Mesenchymal stem cell (in vitro differentiated cells and primary cell): ENCODE measurements at regions not wholly inside any gene's neighbourhood (a gene's known extent, or its start where the extent isn't known, plus 50 kb on each side); places are given as distances from the start of the nearest gene placed in this dataset.

Source experiments
- DNase-seq: peaks from one replicate; pipeline ENCODE4 v3.0.0-alpha.2; 2013
- H2AFZ ChIP-seq: one replicate; pipeline ENCODE4 v1.6.1; 2013; ENCODE audit warnings: low read depth, mild to moderate bottlenecking, control low read depth, inconsistent platforms, low read length, moderate library complexity
- H2AK5ac ChIP-seq: 2 replicates; pipeline ENCODE4 v1.6.1; 2013; ENCODE audit warnings: low read length, moderate library complexity, mild to moderate bottlenecking, inconsistent platforms; ENCODE audit not compliant: severe bottlenecking
- H2BK120ac ChIP-seq: one replicate; pipeline ENCODE4 v1.6.1; 2013; ENCODE audit warnings: low read depth, mild to moderate bottlenecking, inconsistent platforms, low read length, moderate library complexity
- H2BK12ac ChIP-seq, 2 experiments: one replicate each; pipeline ENCODE4 v1.6.1; 2013; ENCODE audit warnings: inconsistent platforms in 2 of 2, low read length in 2 of 2, mild to moderate bottlenecking in 2 of 2, moderate library complexity in 2 of 2, control low read depth in 1 of 2
- H2BK15ac ChIP-seq: one replicate; pipeline ENCODE4 v1.6.1; 2013; ENCODE audit warnings: mild to moderate bottlenecking, low read depth, inconsistent platforms; ENCODE audit not compliant: poor library complexity, severe bottlenecking
- H2BK5ac ChIP-seq: 2 replicates; pipeline ENCODE4 v1.6.1; 2013; ENCODE audit warnings: low read depth, mild to moderate bottlenecking, low read length, control low read depth, inconsistent platforms; ENCODE audit not compliant: poor library complexity, severe bottlenecking
- H3K14ac ChIP-seq, 2 experiments: one replicate each; pipeline ENCODE4 v1.6.1; 2013; ENCODE audit warnings: inconsistent platforms in 2 of 2, low read length in 2 of 2, control low read depth in 1 of 2, mild to moderate bottlenecking in 1 of 2, moderate library complexity in 1 of 2
- H3K18ac ChIP-seq, 2 experiments: one replicate each; pipeline ENCODE4 v1.6.1; 2013; ENCODE audit warnings: inconsistent platforms in 2 of 2, low read length in 2 of 2, control low read depth in 1 of 2, low read depth in 1 of 2, mild to moderate bottlenecking in 1 of 2
- H3K23ac ChIP-seq, 2 experiments: one replicate each; pipeline ENCODE4 v1.6.1; 2013; ENCODE audit warnings: inconsistent platforms in 2 of 2, low read length in 2 of 2, mild to moderate bottlenecking in 2 of 2, moderate library complexity in 2 of 2, control low read depth in 1 of 2
- H3K27ac ChIP-seq: 2 replicates; pipeline ENCODE4 v1.5.1; 2013; ENCODE audit warnings: mild to moderate bottlenecking, moderate library complexity, low read length, control low read depth, inconsistent platforms; ENCODE audit not compliant: poor library complexity, severe bottlenecking
- H3K27me3 ChIP-seq, 2 experiments: 2 replicates each; pipeline versions ENCODE4 v1.6.1 to v1.7.0; 2013; ENCODE audit warnings: low read length in 2 of 2, mild to moderate bottlenecking in 2 of 2, moderate library complexity in 2 of 2, control low read depth in 1 of 2, inconsistent platforms in 1 of 2; ENCODE audit not compliant: control insufficient read depth in 1 of 2, insufficient read depth in 1 of 2
- H3K36me3 ChIP-seq, 2 experiments: 2 replicates each; pipeline versions ENCODE4 v1.6.1 to v1.7.0; 2013; ENCODE audit warnings: low read length in 2 of 2, control low read depth in 1 of 2, inconsistent platforms in 1 of 2, low read depth in 1 of 2, mild to moderate bottlenecking in 1 of 2; ENCODE audit not compliant: insufficient read depth in 2 of 2, control insufficient read depth in 1 of 2
- H3K4ac ChIP-seq, 2 experiments: one replicate each; pipeline ENCODE4 v1.6.1; 2013; ENCODE audit warnings: inconsistent platforms in 2 of 2, low read length in 2 of 2, mild to moderate bottlenecking in 2 of 2, moderate library complexity in 2 of 2, control low read depth in 1 of 2, low read depth in 1 of 2
- H3K4me1 ChIP-seq: 2 replicates; pipeline ENCODE4 v1.6.1; 2013; ENCODE audit warnings: low read depth, low read length, control low read depth; ENCODE audit not compliant: control insufficient read depth, insufficient read depth
- H3K4me2 ChIP-seq: 2 replicates; pipeline ENCODE4 v1.6.1; 2013; ENCODE audit warnings: low read length, mild to moderate bottlenecking, inconsistent platforms; ENCODE audit not compliant: poor library complexity, severe bottlenecking
- H3K4me3 ChIP-seq, 2 experiments: 2 replicates each; pipeline versions ENCODE4 v1.5.1 to v1.7.0; 2013; ENCODE audit warnings: low read length in 2 of 2, mild to moderate bottlenecking in 2 of 2, control low read depth in 1 of 2, low read depth in 1 of 2; ENCODE audit not compliant: insufficient read depth in 1 of 2
- H3K79me1 ChIP-seq: replicated peaks from 2 replicates; pipeline ENCODE4 v1.6.1; 2013; ENCODE audit warnings: mild to moderate bottlenecking, control low read depth, low read length, inconsistent platforms; ENCODE audit not compliant: poor library complexity, severe bottlenecking
- H3K9ac ChIP-seq: 2 replicates; pipeline ENCODE4 v1.7.0; 2013; ENCODE audit warnings: mild to moderate bottlenecking, low read length, moderate library complexity
- H3K9me3 ChIP-seq: 2 replicates; pipeline ENCODE4 v1.7.0; 2013; ENCODE audit warnings: mild to moderate bottlenecking, low read length; ENCODE audit not compliant: control insufficient read depth
- H4K8ac ChIP-seq: one replicate; pipeline ENCODE4 v1.6.1; 2013; ENCODE audit warnings: inconsistent platforms, mild to moderate bottlenecking, low read length, moderate library complexity
- H4K91ac ChIP-seq: one replicate; pipeline ENCODE4 v1.6.1; 2013; ENCODE audit warnings: mild to moderate bottlenecking, low read length, inconsistent platforms
- WGBS: methylation state at CpG from one replicate; pipeline ENCODE4 v1.1.7; 2013; ENCODE audit warnings: mixed read lengths; 5-methylcytosine and 5-hydroxymethylcytosine counted together

GRCh38 chr2:163045830-163046229 is 207.3 kb upstream of the KCNH7 start:
- H3K27ac ChIP-seq = no peak overlapping the region
- H4K91ac ChIP-seq = no peak overlapping the region
- DNase-seq = no peak
- WGBS = 85% methylated on average over 1 of the region's 2 CpGs
- no peak overlapping the region for H2AFZ ChIP-seq
- no peak overlapping the region for H3K4me2 ChIP-seq
- H3K27me3 ChIP-seq = no peaks in the 10 kb centered on the region
- H3K4ac ChIP-seq = no peak overlapping the region
- no peaks in the 10 kb centered on the region for H3K79me1 ChIP-seq
- H3K36me3 ChIP-seq = no peaks in the 10 kb centered on the region
- no peak overlapping the region for H3K23ac ChIP-seq
- no peak overlapping the region for H4K8ac ChIP-seq
- H3K4me3 ChIP-seq = no peak overlapping the region
- H2BK120ac ChIP-seq = no peak overlapping the region
- no peak overlapping the region for H3K9ac ChIP-seq
- H3K9me3 ChIP-seq = no peaks in the 10 kb centered on the region
- H2BK15ac ChIP-seq = no peak overlapping the region
- H3K14ac ChIP-seq = no peak overlapping the region
- no peaks in the 10 kb centered on the region for H3K4me1 ChIP-seq
- H2BK5ac ChIP-seq = no peak overlapping the region
- no peak overlapping the region for H2BK12ac ChIP-seq
- no peak overlapping the region for H3K18ac ChIP-seq
- no peak overlapping the region for H2AK5ac ChIP-seq

GRCh38 chr2:163044114-163044513 is 205.5 kb upstream of the KCNH7 start:
- Histone ChIP-seq H3K79me1 (no peaks in the 10 kb centered on the region), H2BK12ac (no peak overlapping the region), H3K4me1 (no peaks in the 10 kb centered on the region), H3K4me2 (peak overlapping the region; percentile 69), H2BK5ac (no peak overlapping the region), H3K9me3 (no peaks in the 10 kb centered on the region), H3K18ac (no peak overlapping the region), H2BK15ac (no peak overlapping the region), H4K8ac (no peak overlapping the region), H2AK5ac (no peak overlapping the region), H3K4ac (no peak overlapping the region), H3K4me3 (no peak overlapping the region), H3K27ac (no peak overlapping the region), H4K91ac (no peak overlapping the region), H3K36me3 (no peaks in the 10 kb centered on the region), H2BK120ac (no peak overlapping the region), H3K9ac (no peak overlapping the region), H3K23ac (no peak overlapping the region), H2AFZ (no peak overlapping the region), H3K27me3 (no peaks in the 10 kb centered on the region), H3K14ac (no peak overlapping the region)
- 83% methylated on average over 2 of the region's 3 CpGs for WGBS
- no peak for DNase-seq

GRCh38 chr2:163043201-163043600 is 204.6 kb upstream of the KCNH7 start:
- no peak overlapping the region for H3K27ac ChIP-seq
- no peak overlapping the region for H3K18ac ChIP-seq
- no peaks in the 10 kb centered on the region for H3K4me1 ChIP-seq
- H2AFZ ChIP-seq = no peak overlapping the region
- H2BK120ac ChIP-seq = no peak overlapping the region
- no peaks in the 10 kb centered on the region for H3K79me1 ChIP-seq
- H2BK12ac ChIP-seq = no peak overlapping the region
- no peak overlapping the region for H4K91ac ChIP-seq
- no peak overlapping the region for H2BK15ac ChIP-seq
- H3K14ac ChIP-seq = no peak overlapping the region
- H3K36me3 ChIP-seq = no peaks in the 10 kb centered on the region
- H4K8ac ChIP-seq = no peak overlapping the region
- no peaks in the 10 kb centered on the region for H3K27me3 ChIP-seq
- no peak overlapping the region for H3K4ac ChIP-seq
- no peak overlapping the region for H2BK5ac ChIP-seq
- H3K4me2 ChIP-seq = no peak overlapping the region
- no peak overlapping the region for H2AK5ac ChIP-seq
- no peaks in the 10 kb centered on the region for H3K9me3 ChIP-seq
- no peak overlapping the region for H3K23ac ChIP-seq
- no peak for DNase-seq
- no peak overlapping the region for H3K4me3 ChIP-seq
- no CpG with 5 or more reads among the region's 1 CpG for WGBS
- H3K9ac ChIP-seq = no peak overlapping the region

GRCh38 chr2:163039266-163039665 is 200.7 kb upstream of the KCNH7 start:
- Histone ChIP-seq H2BK15ac (no peak overlapping the region), H2BK5ac (no peak overlapping the region), H2BK12ac (no peak overlapping the region), H3K4me1 (no peaks in the 10 kb centered on the region), H3K4ac (no peak overlapping the region), H2AK5ac (no peak overlapping the region), H4K8ac (no peak overlapping the region), H4K91ac (no peak overlapping the region), H2BK120ac (no peak overlapping the region), H3K4me3 (no peak overlapping the region), H3K18ac (no peak overlapping the region), H3K36me3 (no peaks in the 10 kb centered on the region), H3K14ac (no peak overlapping the region), H2AFZ (no peak overlapping the region), H3K27ac (no peak overlapping the region), H3K4me2 (no peak overlapping the region), H3K27me3 (no peaks in the 10 kb centered on the region), H3K9ac (no peak overlapping the region), H3K79me1 (no peaks in the 10 kb centered on the region), H3K23ac (no peak overlapping the region), H3K9me3 (no peaks in the 10 kb centered on the region)
- DNase-seq = no peak
- 88% methylated on average over 2 of the region's 3 CpGs for WGBS
